Cerebellar nuclear complex (tissue), 1 donor: ENCODE measurements at regions not wholly inside any gene's neighbourhood (a gene's known extent, or its start where the extent isn't known, plus 50 kb on each side); places are given as distances from the start of the nearest gene placed in this dataset.

ENCODE experiments used
- DNase-seq, 2 experiments: peaks; one replicate each; lab custom pipeline; 2025; lab: John Stamatoyannopoulos, UW

DNA sequence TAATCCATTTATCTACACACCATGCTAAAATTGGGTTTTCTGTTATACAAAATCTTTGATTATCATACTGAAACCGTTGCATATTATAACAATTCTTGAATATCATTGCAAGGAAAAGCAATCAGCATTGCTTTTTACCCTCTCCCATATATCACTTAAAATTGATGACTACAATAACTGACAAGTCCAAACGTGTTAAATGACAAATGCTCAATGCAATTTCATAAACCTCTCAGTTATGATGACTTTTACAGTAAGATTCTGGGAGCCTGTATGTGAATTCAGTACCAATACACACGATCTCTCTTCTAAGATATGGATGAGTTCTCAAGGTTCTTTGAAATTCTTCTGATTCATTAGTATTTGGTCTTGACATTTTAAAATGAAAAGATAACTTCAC is 368.5 kb upstream of the TRIB2 start:
- DNase-seq = no peak

DNA sequence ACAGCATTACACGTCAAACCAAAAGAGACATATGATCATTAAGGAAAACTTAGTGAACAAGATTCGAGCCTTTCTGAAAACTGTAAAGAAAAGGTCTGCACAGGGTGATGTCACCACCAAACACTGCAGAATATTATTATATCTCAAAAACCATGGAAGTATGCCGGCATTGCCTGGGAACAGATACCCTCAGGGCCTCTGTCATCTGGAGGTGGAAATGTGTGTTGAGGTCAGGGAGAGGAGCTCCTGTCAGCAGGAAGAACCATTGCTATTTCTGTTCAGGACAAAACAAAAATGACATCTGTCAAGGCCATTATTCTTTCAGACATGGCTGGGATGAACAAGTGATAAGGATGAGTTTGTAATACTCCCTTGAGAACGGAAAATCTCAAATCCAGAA is 365.9 kb upstream of the TRIB2 start:
- DNase-seq = no peak

DNA sequence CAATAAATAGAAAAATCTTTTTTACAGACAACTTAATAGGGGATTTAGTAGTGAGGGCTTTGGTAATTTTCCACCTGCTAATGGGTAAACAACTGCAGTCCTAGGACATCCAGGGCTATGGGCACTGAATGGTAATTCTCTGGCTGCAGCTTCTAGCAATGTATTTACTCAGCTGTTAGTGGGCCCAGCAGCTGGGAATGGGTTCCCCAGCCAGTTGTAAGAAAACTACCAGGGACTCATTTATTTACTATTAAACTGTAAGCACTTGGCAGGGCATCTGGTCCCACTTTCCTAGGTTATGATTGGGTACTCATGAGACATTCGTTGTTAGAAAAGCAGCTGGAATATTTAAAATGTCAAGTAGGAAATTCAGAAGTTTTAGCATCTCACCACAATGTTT is 363.8 kb upstream of the TRIB2 start:
- no peak for DNase-seq

DNA sequence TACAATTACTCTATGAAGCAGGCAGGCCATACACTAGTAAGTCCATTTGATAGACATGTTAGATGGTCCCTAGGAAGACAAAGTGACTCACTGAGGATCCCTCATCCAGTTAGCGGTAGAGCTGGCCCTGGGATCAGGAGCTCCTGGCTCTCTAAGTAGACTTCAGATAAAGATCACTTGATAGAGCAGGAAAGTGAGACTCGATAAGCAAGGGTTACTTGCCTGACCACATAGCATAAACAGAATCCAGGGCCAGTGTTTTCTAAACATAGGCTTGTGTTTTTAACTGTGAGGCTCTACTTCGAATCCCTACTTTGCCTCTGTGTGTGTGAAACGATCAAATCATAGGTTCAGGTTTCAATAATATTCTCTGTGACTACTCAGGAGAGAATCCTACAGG is 355.2 kb upstream of the TRIB2 start:
- DNase-seq = no peak

- DNase-seq = no peak
These were observed 353.6 kb upstream of the TRIB2 start for GRCh38 chr2:12363138-12363537.

DNA sequence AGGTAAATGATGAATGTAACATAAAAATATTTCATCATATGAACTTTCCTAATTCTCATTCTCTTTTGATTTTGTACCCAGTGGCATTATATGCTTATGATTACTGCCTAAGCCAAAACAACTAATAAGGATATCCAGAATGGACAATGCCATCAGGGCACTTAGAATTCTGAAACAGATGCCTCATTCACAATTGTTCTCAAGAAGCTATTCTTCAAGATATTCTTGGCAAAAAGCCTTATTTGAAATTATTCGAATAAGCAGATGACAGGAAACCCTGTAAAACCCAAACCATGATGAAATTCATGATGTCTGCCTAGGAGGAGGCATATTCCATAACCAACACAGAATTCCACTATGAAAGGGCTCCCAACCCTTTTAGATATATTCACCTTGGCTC is 353.2 kb upstream of the TRIB2 start:
- no peak for DNase-seq

- no peak for DNase-seq
These were observed 347.2 kb upstream of the TRIB2 start for GRCh38 chr2:12369566-12369965.

DNA sequence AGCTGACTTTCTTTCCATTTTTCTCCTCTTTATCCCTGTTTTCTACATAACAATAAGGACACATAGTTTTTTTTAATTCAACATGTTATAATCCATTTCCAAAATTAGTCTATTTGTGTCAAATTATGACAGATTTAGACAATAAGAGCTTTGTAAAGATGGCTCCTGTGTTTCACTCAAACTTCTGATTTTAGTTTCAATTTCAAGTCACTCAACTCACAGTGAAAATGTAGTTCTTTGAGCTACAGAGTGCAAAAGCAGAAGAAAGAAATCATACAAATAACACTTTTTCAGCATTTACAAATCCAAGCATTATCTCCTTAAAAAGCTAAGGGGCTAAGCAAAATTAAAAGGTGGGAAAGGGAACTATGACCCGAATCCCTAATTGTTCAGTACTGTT is 340.7 kb upstream of the TRIB2 start:
- no peak for DNase-seq

DNA sequence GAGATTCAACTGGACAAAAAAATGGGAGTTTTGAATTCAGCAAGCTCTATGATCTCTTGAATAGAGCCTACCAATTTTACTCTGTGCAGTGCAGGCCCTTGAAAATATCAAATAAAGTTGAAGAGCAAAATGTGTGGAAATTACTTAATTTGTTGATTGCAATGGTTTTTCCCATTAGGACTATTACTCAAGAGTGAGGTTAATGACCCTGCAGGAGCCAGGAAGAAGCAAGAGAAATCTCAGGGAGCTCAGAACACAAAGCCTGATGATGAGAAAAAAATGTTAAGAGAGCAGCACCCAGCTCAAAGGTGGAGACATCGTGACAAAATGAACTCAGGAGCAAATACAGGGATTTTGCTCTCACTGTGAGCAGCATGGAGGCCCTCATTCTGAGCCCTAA is 337.6 kb upstream of the TRIB2 start:
- no peak for DNase-seq

- DNase-seq = no peak
These were observed 335.0 kb upstream of the TRIB2 start for GRCh38 chr2:12381543-12382325.

DNA sequence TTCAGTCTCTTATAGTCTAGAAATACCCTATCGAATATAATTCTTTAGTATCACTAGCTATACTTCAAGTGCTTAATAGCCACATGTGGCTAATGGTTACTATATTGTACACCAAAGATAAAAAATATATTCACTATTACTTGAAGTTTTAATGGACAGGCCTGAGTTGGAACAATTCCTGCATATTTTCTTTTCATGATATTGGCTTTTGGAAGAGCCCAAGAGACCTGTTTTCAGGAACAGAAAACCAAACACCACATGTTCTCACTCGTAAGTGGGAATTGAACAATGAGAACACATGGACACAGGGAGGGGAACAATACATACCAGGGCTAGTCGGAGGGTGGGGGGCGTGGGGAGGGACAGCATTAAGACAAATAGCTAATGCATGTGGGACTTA is 334.4 kb upstream of the TRIB2 start:
- DNase-seq = no peak

DNA sequence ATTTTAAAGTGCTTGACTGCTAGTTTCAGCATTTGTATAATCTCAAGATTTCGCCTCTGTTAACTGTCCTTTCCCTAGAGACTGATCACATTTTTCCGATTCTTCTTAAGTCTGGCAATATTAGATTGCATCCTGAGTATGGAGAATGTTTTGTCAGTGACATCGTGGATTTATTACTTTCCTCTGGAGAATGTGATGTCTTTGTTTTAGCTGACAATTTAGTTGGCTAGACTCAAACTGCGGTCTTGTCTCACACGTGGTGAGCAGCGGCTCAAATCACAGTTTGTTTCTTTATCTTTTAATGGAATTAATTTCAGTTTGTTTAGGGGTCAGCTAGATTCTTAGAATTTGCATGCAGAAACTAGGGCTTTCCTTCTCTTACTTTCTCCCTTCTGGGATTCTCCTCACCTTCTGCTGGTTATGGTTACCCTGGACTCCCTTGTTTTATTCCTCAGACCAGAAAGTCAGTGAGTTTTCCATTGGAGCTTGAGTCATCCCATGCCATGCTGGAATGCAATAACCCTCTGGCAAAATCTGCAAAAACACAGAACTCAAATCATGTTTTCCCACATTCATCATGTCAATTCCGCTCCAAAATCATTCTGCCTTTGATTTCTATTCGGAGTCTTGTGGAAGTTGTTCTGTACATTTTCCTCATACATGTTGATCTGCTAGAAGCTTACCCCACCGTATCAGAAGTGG is 327.2 kb upstream of the TRIB2 start:
- no peak for DNase-seq

GRCh38 chr2:12391116-12391515 is 325.6 kb upstream of the TRIB2 start:
- no peak for DNase-seq

DNA sequence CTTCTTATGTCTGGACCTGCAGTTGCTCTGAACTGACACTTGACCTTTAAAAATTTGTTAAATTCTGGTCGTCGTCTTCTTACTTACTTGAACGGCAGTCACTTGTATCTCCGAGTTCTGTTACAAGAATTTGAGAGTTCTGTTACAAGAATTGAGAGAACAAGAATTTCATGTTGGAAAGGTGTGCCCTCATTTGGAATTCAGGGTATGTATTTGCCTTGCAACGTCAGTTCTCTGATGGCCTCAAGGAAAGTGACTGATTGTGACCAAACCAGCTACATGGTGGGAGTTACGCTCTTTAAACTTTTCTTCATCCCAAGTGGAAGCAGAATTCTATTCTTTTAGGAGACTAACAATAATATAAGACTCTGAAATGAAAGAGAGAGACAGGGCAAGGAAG is 320.0 kb upstream of the TRIB2 start:
- no peak for DNase-seq

DNA sequence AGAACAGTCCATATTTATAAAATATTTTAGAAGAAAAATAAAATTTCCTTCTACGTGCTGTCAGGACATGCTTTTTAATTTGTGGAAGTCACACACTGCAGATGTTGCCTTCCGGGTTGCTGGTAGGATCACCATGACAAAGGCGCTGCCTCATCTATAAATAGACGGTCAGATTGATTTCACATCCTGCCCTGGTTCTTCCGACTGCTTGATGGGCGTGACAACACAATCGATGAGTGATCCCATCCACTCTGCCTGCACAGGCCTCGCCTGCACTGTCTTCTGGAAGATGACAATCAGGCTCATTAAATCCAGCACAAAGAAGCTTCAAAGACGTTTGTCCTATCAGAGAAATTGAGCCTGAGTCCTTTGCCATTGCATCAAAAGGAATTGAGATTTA is 318.9 kb upstream of the TRIB2 start:
- DNase-seq = no peak

- DNase-seq = no peak
These were observed 317.5 kb upstream of the TRIB2 start for GRCh38 chr2:12399240-12399639.

DNA sequence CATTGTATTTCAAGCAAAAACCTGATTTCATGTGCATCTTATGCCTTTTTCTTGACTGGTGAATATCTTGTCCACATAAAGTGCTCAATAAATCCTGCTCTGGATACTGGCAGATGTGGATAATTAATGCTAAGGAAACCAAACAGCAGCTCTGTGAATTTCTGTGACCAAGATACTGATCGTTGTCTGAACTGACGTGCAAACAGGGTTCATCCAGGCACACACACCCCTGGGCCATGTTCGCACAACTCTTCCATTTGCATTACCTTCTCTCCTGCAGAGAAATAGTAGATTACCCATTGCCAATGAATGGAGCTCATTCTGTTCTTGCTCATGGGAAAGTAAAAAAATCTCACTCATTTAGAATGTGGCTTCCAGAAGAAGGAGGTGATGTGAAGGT is 316.2 kb upstream of the TRIB2 start:
- no peak for DNase-seq

DNA sequence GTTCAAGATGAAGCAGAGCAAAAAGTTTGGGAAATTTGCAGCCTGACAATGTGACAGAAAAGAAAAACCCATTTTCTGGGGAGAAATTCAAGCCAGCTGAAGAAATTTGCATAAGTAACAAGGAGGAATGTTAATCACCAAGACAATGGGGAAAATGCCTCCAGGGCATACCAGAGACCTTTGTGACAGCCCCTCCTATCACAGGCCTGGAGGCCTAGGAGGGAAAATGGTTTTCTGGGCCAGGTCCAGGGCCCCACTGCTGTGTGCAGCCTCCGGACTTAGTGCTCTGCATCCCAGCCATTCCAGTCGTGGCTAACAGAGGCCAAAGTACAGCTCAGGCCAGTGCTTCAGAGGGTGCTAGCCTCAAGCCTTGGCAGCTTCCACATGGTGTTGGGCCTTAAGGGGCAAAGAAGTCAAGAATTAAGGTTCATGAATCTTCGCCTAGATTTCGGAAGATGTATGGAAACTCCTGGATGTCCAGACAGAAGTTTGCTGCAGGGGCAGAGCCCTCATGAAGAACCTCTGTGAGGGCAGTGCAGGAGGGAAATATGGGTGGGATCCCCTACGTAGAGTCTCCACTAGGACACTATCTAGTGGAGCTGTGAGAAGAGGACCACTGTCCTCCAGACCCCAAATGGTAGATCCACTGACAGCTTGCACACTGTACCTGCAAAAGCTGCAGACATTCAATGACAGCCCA is 314.1 kb upstream of the TRIB2 start:
- no peak for DNase-seq

GRCh38 chr2:12404497-12404896 is 312.2 kb upstream of the TRIB2 start:
- DNase-seq = no peak

- no peak for DNase-seq
These were observed 309.6 kb upstream of the TRIB2 start for GRCh38 chr2:12407160-12407559.

DNA sequence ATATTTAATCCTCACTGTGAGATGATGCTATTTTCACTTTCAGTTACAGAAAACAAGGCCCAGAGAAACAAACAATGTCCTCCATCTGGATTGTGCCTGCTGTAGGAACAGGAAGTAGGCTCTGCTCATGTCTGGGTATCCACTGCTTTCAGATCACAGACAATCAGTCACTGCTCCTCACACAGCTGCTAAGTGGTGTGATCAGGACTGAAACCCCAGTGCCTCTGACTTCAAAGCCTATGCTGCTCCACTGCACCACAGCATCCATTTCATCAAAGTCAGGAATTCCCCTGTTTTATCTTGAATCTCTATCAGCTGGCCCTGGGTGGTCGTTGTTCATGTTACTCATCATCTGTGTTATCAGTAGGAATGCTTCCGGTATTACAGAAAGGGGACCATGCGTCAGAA is 303.8 kb upstream of the TRIB2 start:
- no peak for DNase-seq

DNA sequence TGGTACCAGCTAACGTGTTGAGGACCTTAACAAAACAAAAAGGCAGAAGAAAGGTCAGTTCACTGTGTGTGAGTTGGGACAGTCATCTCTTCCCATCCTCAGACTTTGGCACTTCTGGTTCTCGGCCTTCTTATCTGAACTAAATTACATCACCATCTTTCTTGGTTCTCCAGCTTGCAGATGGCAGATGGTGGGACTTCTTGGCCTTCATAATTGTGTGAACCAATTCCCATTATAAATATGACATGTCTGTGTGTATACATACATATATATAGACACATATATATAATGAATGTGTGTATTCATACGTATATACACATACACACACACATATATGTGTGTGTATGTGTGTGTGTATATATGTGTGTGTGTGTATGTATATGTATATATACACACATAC is 301.2 kb upstream of the TRIB2 start:
- DNase-seq = no peak

GRCh38 chr2:12416600-12416999 is 300.1 kb upstream of the TRIB2 start:
- no peak for DNase-seq
